Smooth muscle cell (in vitro differentiated cells): ENCODE measurements at regions not wholly inside any gene's neighbourhood (a gene's known extent, or its start where the extent isn't known, plus 50 kb on each side); places are given as distances from the start of the nearest gene placed in this dataset.

Source experiments
- DNase-seq: peaks from one replicate; lab custom pipeline; 2025; ENCODE audit not compliant: unreplicated experiment; lab: John Stamatoyannopoulos, UW
- H2AFZ ChIP-seq: fragments of 200-600 bp; sonication (generic); 2 replicates; pipeline ENCODE4 v1.6.0; 2016; ENCODE audit warnings: antibody characterized with exemption, low read depth, mild to moderate bottlenecking
- H3F3A ChIP-seq: fragments of 200-600 bp; sonication (generic); 2 replicates; pipeline ENCODE4 v1.6.0; 2017; ENCODE audit warnings: antibody characterized with exemption, low read depth
- H3K27ac ChIP-seq: fragments of 200-600 bp; sonication (generic); 2 replicates; pipeline ENCODE4 v1.5.1; 2016; ENCODE audit warnings: low read depth, mild to moderate bottlenecking
- H3K27me3 ChIP-seq: fragments of 200-600 bp; sonication (generic); 2 replicates; pipeline ENCODE4 v1.6.1; 2016; ENCODE audit warnings: low read depth, mild to moderate bottlenecking
- H3K36me3 ChIP-seq: fragments of 200-600 bp; sonication (generic); 2 replicates; pipeline ENCODE4 v1.5.1; 2016; ENCODE audit warnings: low read depth
- H3K4me1 ChIP-seq: fragments of 200-600 bp; sonication (generic); 2 replicates; pipeline ENCODE4 v1.5.1; 2016; ENCODE audit warnings: low read depth
- H3K4me2 ChIP-seq: fragments of 200-600 bp; sonication (generic); 2 replicates; pipeline ENCODE4 v1.6.0; 2016; ENCODE audit warnings: mild to moderate bottlenecking
- H3K4me3 ChIP-seq: fragments of 200-600 bp; sonication (generic); 2 replicates; pipeline ENCODE4 v1.5.1; 2016; ENCODE audit warnings: mild to moderate bottlenecking
- H3K79me2 ChIP-seq: fragments of 200-600 bp; sonication (generic); 2 replicates; pipeline ENCODE4 v1.6.0; 2016; ENCODE audit warnings: low read depth, mild to moderate bottlenecking
- H3K9ac ChIP-seq: fragments of 200-600 bp; sonication (generic); 2 replicates; pipeline ENCODE4 v1.6.0; 2016; ENCODE audit warnings: low read depth
- H3K9me3 ChIP-seq: fragments of 200-600 bp; sonication (generic); replicated peaks from 2 replicates; pipeline ENCODE4 v1.5.1; 2016; ENCODE audit warnings: low read depth
- H4K20me1 ChIP-seq: fragments of 200-600 bp; sonication (generic); 2 replicates; pipeline ENCODE4 v1.6.0; 2016; ENCODE audit warnings: low read depth
- WGBS: methylation state at CpG from one replicate; pipeline ENCODE4 v1.1.7; 2016; ENCODE audit warnings: low lambda C conversion rate; 5-methylcytosine and 5-hydroxymethylcytosine counted together
- TF ChIP-seq, protein P1 (sequence below): fragments of 200-600 bp; sonication (generic); IDR thresholded peaks from 2 replicates; pipeline ENCODE4 v1.5.1; 2017; ENCODE audit warnings: borderline replicate concordance, mild to moderate bottlenecking, antibody characterized with exemption; ENCODE audit not compliant: insufficient read depth, poor library complexity, severe bottlenecking

DNA sequence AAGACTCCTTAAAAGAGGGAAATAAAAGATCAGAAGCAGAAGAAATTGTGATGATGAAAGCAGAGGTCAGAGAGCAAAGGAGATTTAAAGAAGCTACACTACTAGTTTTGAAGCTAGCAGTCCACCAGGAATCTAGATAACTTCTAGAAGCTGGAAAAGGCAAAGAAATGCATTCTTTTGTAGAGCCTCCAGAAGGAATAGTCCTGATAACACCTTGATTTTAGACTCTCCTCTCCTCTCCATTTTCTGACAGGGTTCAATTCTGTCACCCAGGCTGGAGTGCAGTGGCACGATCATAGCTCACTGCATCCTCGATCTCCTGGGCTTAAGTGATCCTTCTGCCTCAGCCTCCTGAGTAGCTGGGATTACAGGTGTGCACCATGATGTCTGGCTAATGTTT lies 1187.3 kb upstream of the CNTN5 start:
- no peak for DNase-seq
- Histone ChIP-seq H3K4me2 (no peak overlapping the region), H3K36me3 (no peaks in the 10 kb centered on the region), H4K20me1 (no peaks in the 10 kb centered on the region), H3K79me2 (no peaks in the 10 kb centered on the region), H3K27ac (no peak overlapping the region), H2AFZ (no peak overlapping the region), H3K9me3 (no peaks in the 10 kb centered on the region), H3K27me3 (no peaks in the 10 kb centered on the region), H3K9ac (no peak overlapping the region), H3K4me3 (no peak overlapping the region), H3F3A (no peaks in the 10 kb centered on the region), H3K4me1 (no peaks in the 10 kb centered on the region)
- TF ChIP-seq, protein P1, sequence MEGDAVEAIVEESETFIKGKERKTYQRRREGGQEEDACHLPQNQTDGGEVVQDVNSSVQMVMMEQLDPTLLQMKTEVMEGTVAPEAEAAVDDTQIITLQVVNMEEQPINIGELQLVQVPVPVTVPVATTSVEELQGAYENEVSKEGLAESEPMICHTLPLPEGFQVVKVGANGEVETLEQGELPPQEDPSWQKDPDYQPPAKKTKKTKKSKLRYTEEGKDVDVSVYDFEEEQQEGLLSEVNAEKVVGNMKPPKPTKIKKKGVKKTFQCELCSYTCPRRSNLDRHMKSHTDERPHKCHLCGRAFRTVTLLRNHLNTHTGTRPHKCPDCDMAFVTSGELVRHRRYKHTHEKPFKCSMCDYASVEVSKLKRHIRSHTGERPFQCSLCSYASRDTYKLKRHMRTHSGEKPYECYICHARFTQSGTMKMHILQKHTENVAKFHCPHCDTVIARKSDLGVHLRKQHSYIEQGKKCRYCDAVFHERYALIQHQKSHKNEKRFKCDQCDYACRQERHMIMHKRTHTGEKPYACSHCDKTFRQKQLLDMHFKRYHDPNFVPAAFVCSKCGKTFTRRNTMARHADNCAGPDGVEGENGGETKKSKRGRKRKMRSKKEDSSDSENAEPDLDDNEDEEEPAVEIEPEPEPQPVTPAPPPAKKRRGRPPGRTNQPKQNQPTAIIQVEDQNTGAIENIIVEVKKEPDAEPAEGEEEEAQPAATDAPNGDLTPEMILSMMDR, result no peak
- 100% methylated on average over 2 of the region's 2 CpGs for WGBS

DNA sequence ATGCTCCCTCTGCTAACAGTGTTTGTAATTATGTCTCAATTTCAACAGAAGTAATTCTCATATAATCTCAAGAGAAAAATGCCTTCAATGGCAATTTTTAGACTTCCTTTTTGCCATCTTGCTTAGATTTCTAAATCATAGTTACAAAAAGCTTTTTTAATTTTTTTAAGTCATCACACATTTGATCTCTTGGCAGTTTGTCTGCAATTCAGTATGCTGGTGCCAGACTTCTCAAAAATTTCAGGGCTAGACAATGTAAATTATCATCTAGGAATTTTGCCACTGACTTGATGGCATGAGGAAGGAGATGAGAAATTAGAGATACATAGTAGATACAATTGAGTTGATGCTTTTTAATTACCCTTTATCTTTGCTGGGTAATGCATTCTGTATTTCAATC lies 1176.7 kb upstream of the CNTN5 start:
- Histone ChIP-seq H3K4me2 (no peak overlapping the region), H3K36me3 (no peaks in the 10 kb centered on the region), H3K27ac (no peak overlapping the region), H3K9ac (no peak overlapping the region), H2AFZ (no peak overlapping the region), H3K4me1 (no peaks in the 10 kb centered on the region), H3F3A (no peaks in the 10 kb centered on the region), H3K9me3 (no peaks in the 10 kb centered on the region), H3K4me3 (no peak overlapping the region), H3K27me3 (no peaks in the 10 kb centered on the region), H3K79me2 (no peaks in the 10 kb centered on the region), H4K20me1 (no peaks in the 10 kb centered on the region)
- no peak for DNase-seq
- TF ChIP-seq, protein P1, result no peak

DNA sequence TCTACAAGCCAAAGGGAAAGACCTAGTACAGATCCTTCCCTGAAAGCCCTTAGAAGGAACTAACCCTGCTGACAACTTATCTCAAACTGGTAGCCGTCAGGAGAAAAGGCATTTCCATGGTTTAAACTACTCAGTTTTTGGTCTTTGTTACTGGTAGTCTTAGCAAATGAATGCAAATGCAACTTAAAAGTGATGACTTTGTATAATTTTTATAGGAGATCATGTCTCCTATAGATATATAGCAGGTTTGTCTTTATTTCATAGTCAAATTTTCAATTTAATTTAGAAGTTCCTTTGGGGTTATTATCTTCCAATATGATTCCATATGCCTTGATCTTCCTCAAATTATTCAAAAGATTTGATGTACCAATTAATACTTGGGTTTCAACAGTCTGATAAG lies 1173.0 kb upstream of the CNTN5 start:
- Histone ChIP-seq H3K4me2 (no peak overlapping the region), H3K9ac (no peak overlapping the region), H3K79me2 (no peaks in the 10 kb centered on the region), H3K36me3 (no peaks in the 10 kb centered on the region), H3K27me3 (no peaks in the 10 kb centered on the region), H3F3A (no peaks in the 10 kb centered on the region), H3K4me1 (no peaks in the 10 kb centered on the region), H3K4me3 (no peak overlapping the region), H3K27ac (no peak overlapping the region), H3K9me3 (no peaks in the 10 kb centered on the region), H4K20me1 (no peaks in the 10 kb centered on the region), H2AFZ (no peak overlapping the region)
- 84% methylated on average over 1 of the region's 1 CpG for WGBS
- TF ChIP-seq, protein P1, result no peak
- DNase-seq, result no peak

- Histone ChIP-seq H3F3A (no peaks in the 10 kb centered on the region), H3K27ac (no peak overlapping the region), H3K9ac (no peak overlapping the region), H3K79me2 (no peaks in the 10 kb centered on the region), H2AFZ (no peak overlapping the region), H3K27me3 (no peaks in the 10 kb centered on the region), H3K4me3 (no peak overlapping the region), H4K20me1 (no peaks in the 10 kb centered on the region), H3K9me3 (no peaks in the 10 kb centered on the region), H3K4me1 (no peaks in the 10 kb centered on the region), H3K4me2 (no peak overlapping the region), H3K36me3 (no peaks in the 10 kb centered on the region)
- 60% methylated on average over 1 of the region's 1 CpG for WGBS
- no peak for DNase-seq
- TF ChIP-seq, protein P1, result no peak
Measured at GRCh38 chr11:97850701-97851100, 1170.0 kb upstream of the CNTN5 start.
